ENCODE measurements at regions not wholly inside any gene's neighbourhood (a gene's known extent, or its start where the extent isn't known, plus 50 kb on each side); places are given as distances from the start of the nearest gene placed in this dataset.
A peak's percentile ranks its signal among the peaks of the same experiment; 100 is the strongest.

- no peak for DNase-seq (ENCODE audit: extremely low spot score, insufficient read length, low read depth)
- no peak for FAIRE-seq
Measured at GRCh38 chr3:10583798-10584708, 78.7 kb upstream of the ATP2B2 start.

- FAIRE-seq (no peak), DNase-seq (ENCODE audit: extremely low spot score, insufficient read length, low read depth) (no peak)
Measured at GRCh38 chr3:10585945-10586344, 80.6 kb upstream of the ATP2B2 start.

GRCh38 chr3:10594915-10595314 is 89.5 kb upstream of the ATP2B2 start:
- DNase-seq (ENCODE audit: extremely low spot score, insufficient read length, low read depth), result peak; percentile 20
- FAIRE-seq, result no peak

GRCh38 chr3:10596746-10597448 is 91.5 kb upstream of the ATP2B2 start:
- FAIRE-seq (no peak), DNase-seq (ENCODE audit: extremely low spot score, insufficient read length, low read depth) (no peak)

GRCh38 chr3:10597733-10598132 is 92.3 kb upstream of the ATP2B2 start:
- DNase-seq (ENCODE audit: extremely low spot score, insufficient read length, low read depth) (no peak), FAIRE-seq (no peak)

- FAIRE-seq (no peak), DNase-seq (ENCODE audit: extremely low spot score, insufficient read length, low read depth) (no peak)
Measured at GRCh38 chr3:10599017-10599416, 93.6 kb upstream of the ATP2B2 start.

- FAIRE-seq (no peak), DNase-seq (ENCODE audit: extremely low spot score, insufficient read length, low read depth) (no peak)
Measured at GRCh38 chr3:10599444-10599843, 94.1 kb upstream of the ATP2B2 start.

- FAIRE-seq (no peak), DNase-seq (ENCODE audit: extremely low spot score, insufficient read length, low read depth) (no peak)
Measured at GRCh38 chr3:10600296-10600714, 94.9 kb upstream of the ATP2B2 start.

- FAIRE-seq, result no peak
- no peak for DNase-seq (ENCODE audit: extremely low spot score, insufficient read length, low read depth)
Measured at GRCh38 chr3:10600726-10601125, 95.3 kb upstream of the ATP2B2 start.

- DNase-seq (ENCODE audit: extremely low spot score, insufficient read length, low read depth), result no peak
Measured at GRCh38 chr3:10601151-10601856, 95.9 kb upstream of the ATP2B2 start.

GRCh38 chr3:10601857-10602230 is 96.5 kb upstream of the ATP2B2 start:
- FAIRE-seq, result no peak

More at GRCh38 chr3:10601151-10601856, 95.9 kb upstream of the ATP2B2 start:
- FAIRE-seq, result no peak

GRCh38 chr3:10602271-10602670 is 96.9 kb upstream of the ATP2B2 start:
- DNase-seq (ENCODE audit: extremely low spot score, insufficient read length, low read depth) (no peak), FAIRE-seq (no peak)

More at GRCh38 chr3:10601857-10602230, 96.5 kb upstream of the ATP2B2 start:
- no peak for DNase-seq (ENCODE audit: extremely low spot score, insufficient read length, low read depth)

GRCh38 chr3:10602769-10603768 is 97.7 kb upstream of the ATP2B2 start:
- no peak for DNase-seq (ENCODE audit: extremely low spot score, insufficient read length, low read depth)
- FAIRE-seq, result no peak

- FAIRE-seq, result no peak
- no peak for DNase-seq (ENCODE audit: extremely low spot score, insufficient read length, low read depth)
Measured at GRCh38 chr3:10609134-10609533, 103.7 kb upstream of the ATP2B2 start.

- FAIRE-seq, result no peak
- no peak for DNase-seq (ENCODE audit: extremely low spot score, insufficient read length, low read depth)
Measured at GRCh38 chr3:10614168-10614567, 108.8 kb upstream of the ATP2B2 start.

- DNase-seq (ENCODE audit: extremely low spot score, insufficient read length, low read depth) (no peak), FAIRE-seq (no peak)
Measured at GRCh38 chr3:10615715-10616114, 110.3 kb upstream of the ATP2B2 start.

- no peak for DNase-seq (ENCODE audit: extremely low spot score, insufficient read length, low read depth)
- no peak for FAIRE-seq
Measured at GRCh38 chr3:10616321-10616720, 110.9 kb upstream of the ATP2B2 start.

- FAIRE-seq, result no peak
- DNase-seq (ENCODE audit: extremely low spot score, insufficient read length, low read depth), result no peak
Measured at GRCh38 chr3:10619989-10620832, 114.8 kb upstream of the ATP2B2 start.

- no peak for DNase-seq (ENCODE audit: extremely low spot score, insufficient read length, low read depth)
- no peak for FAIRE-seq
Measured at GRCh38 chr3:10620833-10621082, 115.4 kb upstream of the ATP2B2 start.

All from GM18507 (cell line).